B cell (primary cell): ENCODE measurements at regions not wholly inside any gene's neighbourhood (a gene's known extent, or its start where the extent isn't known, plus 50 kb on each side); places are given as distances from the start of the nearest gene placed in this dataset.

ENCODE experiments used
- ATAC-seq: fragments of 200-7000 bp; cut with Tn5 transposase; one replicate; pipeline ENCODE4 v1.10.0; 2021; ENCODE audit warnings: low read depth, mild to moderate bottlenecking, moderate number of reproducible peaks, moderate library complexity
- CTCF ChIA-PET: fragments of 350-600 bp; sonication (Branson Sonifier 250); formaldehyde crosslinking; loops from one replicate; lab custom pipeline; 2021; ENCODE audit warnings: antibody characterized with exemption, inconsistent platforms; lab: Charles Lee
- POLR2A ChIA-PET: fragments of 350-600 bp; sonication (Branson Sonifier 250); formaldehyde crosslinking; loops from one replicate; lab custom pipeline; 2021; ENCODE audit warnings: antibody characterized with exemption; lab: Charles Lee
- DNase-seq: peaks from one replicate; pipeline ENCODE4 v3.0.0; 2013
- H2AFZ ChIP-seq: 2 replicates; pipeline ENCODE4 v1.6.1; 2012; ENCODE audit warnings: mild to moderate bottlenecking, low read depth, low read length; ENCODE audit not compliant: insufficient read depth, poor library complexity, severe bottlenecking
- H3K27ac ChIP-seq, 2 donors: 1 replicate in 1 of 2; 2 replicates in 1 of 2; pipeline ENCODE4 v1.5.1; 2012 to 2013; ENCODE audit warnings: low read length in 2 of 2, mild to moderate bottlenecking in 2 of 2, moderate library complexity in 1 of 2
- H3K27me3 ChIP-seq, 4 experiments: fragments of 200-600 bp in 1 of 4; sonication (generic) in 1 of 4; replicated peaks in 1 of 4; 1 replicate in 2 of 4; 2 replicates in 2 of 4; pipeline versions ENCODE4 v1.6.1 to v1.7.0; 2013 to 2016; ENCODE audit warnings: low read length in 3 of 4, mild to moderate bottlenecking in 2 of 4, mixed read lengths in 1 of 4, moderate library complexity in 1 of 4; ENCODE audit not compliant: insufficient read depth in 4 of 4, control insufficient read depth in 3 of 4; ENCODE audit errors: control extremely low read depth in 1 of 4
- H3K36me3 ChIP-seq, 2 experiments: replicated peaks in 1 of 2; 1 replicate in 1 of 2; 2 replicates in 1 of 2; pipeline versions ENCODE4 v1.6.1 to v1.7.1; 2013; ENCODE audit warnings: low read length in 1 of 2; ENCODE audit not compliant: insufficient read depth in 2 of 2, control insufficient read depth in 1 of 2; ENCODE audit errors: control extremely low read depth in 1 of 2, extremely low read depth in 1 of 2
- H3K4me1 ChIP-seq, 2 donors: fragments of 200-600 bp in 1 of 2; sonication (generic) in 1 of 2; 1 replicate in 1 of 2; 2 replicates in 1 of 2; pipeline versions ENCODE4 v1.5.1 to v1.6.1; 2013 to 2017; ENCODE audit warnings: low read length in 2 of 2; ENCODE audit not compliant: control insufficient read depth in 2 of 2, insufficient read depth in 2 of 2
- H3K4me2 ChIP-seq: replicated peaks from 2 replicates; pipeline ENCODE3; 2012; ENCODE audit warnings: mild to moderate bottlenecking, low read depth, low read length; ENCODE audit not compliant: poor library complexity, severe bottlenecking
- H3K4me3 ChIP-seq, 5 experiments: fragments of 200-600 bp in 1 of 5; sonication (generic) in 1 of 5; 1 replicate in 3 of 5; 2 replicates in 2 of 5; pipeline versions ENCODE4 v1.5.1 to v1.7.0; 2011 to 2016; ENCODE audit warnings: low read length in 4 of 5, mild to moderate bottlenecking in 4 of 5, low read depth in 2 of 5, control low read depth in 1 of 5, moderate library complexity in 1 of 5; ENCODE audit not compliant: insufficient read depth in 1 of 5; ENCODE audit errors: control extremely low read depth in 1 of 5, extremely low read depth in 1 of 5
- H3K79me2 ChIP-seq: fragments of 200-600 bp; sonication (generic); one replicate; pipeline ENCODE4 v1.6.0; 2016; ENCODE audit warnings: low read length; ENCODE audit not compliant: control insufficient read depth, insufficient read depth
- H3K9ac ChIP-seq: fragments of 200-600 bp; sonication (generic); 2 replicates; pipeline ENCODE4 v1.6.1; 2017; ENCODE audit warnings: mild to moderate bottlenecking, low read length, moderate library complexity
- H3K9me3 ChIP-seq, 3 donors: one replicate each; pipeline versions ENCODE4 v1.6.1 to v1.7.1; 2013; ENCODE audit warnings: low read length in 2 of 3; ENCODE audit not compliant: control insufficient read depth in 2 of 3, insufficient read depth in 1 of 3; ENCODE audit errors: control extremely low read depth in 1 of 3
- H4K20me1 ChIP-seq: 2 replicates; pipeline ENCODE4 v1.6.0; 2012; ENCODE audit warnings: mild to moderate bottlenecking, low read length; ENCODE audit not compliant: insufficient read depth, control insufficient read depth, poor library complexity, severe bottlenecking
- H3K27ac Mint-ChIP-seq: one replicate; pipeline ENCODE4 v1.8.0; 2021; ENCODE audit warnings: mixed read lengths
- H3K27me3 Mint-ChIP-seq: one replicate; pipeline ENCODE4 v1.8.0; 2021; ENCODE audit warnings: mixed read lengths
- H3K4me1 Mint-ChIP-seq: one replicate; pipeline ENCODE4 v1.8.0; 2021; ENCODE audit warnings: mixed read lengths
- H3K4me3 Mint-ChIP-seq: one replicate; pipeline ENCODE4 v1.8.0; 2021; ENCODE audit warnings: mixed read lengths
- H3K9me3 Mint-ChIP-seq: one replicate; pipeline ENCODE4 v1.8.0; 2022; ENCODE audit warnings: mixed read lengths; ENCODE audit not compliant: insufficient read depth
- CTCF ChIP-seq: fragments of 200-600 bp; IDR thresholded peaks from one replicate; pipeline ENCODE4 v1.8.0; 2022; ENCODE audit warnings: antibody characterized with exemption, mild to moderate bottlenecking
- EZH2 ChIP-seq: IDR thresholded peaks from 2 replicates; pipeline ENCODE4 v1.6.1; 2012; ENCODE audit warnings: borderline replicate concordance, low read depth, mild to moderate bottlenecking, moderate library complexity, low read length; ENCODE audit not compliant: insufficient read depth, poor library complexity, severe bottlenecking
- WGBS: methylation state at CpG from one replicate; pipeline ENCODE4 v1.1.5; 2013; ENCODE audit warnings: missing lambda C conversion rate; ENCODE audit not compliant: insufficient coverage; 5-methylcytosine and 5-hydroxymethylcytosine counted together
- intact Hi-C: fragments of 100-400 bp; cut with micrococcal nuclease; formaldehyde crosslinking; loops from one replicate; pipeline ENCODE4 v1.10.0; 2022

- Histone ChIP-seq H3K4me2 (no peak overlapping the region), H3K27ac (no peak overlapping the region), H3K36me3 (no peaks in the 10 kb centered on the region), H3K79me2 (no peaks in the 10 kb centered on the region), H3K9ac (no peak overlapping the region), H4K20me1 (no peaks in the 10 kb centered on the region), H3K9me3 (no peaks in the 10 kb centered on the region), H3K4me1 (no peaks in the 10 kb centered on the region), H3K27me3 (no peaks in the 10 kb centered on the region), H2AFZ (no peak overlapping the region), H3K4me3 (no peak overlapping the region)
- TF ChIP-seq EZH2 = no peak
- no peak for TF ChIP-seq CTCF
- Mint-ChIP-seq H3K4me1 (no peaks in the 10 kb centered on the region), H3K27me3 (peaks cover 4% of the 10 kb centered on the region), H3K27ac (no peak overlapping the region), H3K4me3 (no peak overlapping the region), H3K9me3 (no peaks in the 10 kb centered on the region)
- ChIA-PET POLR2A (no interaction called here), CTCF (no interaction called here)
- WGBS = 0% methylated on average over 2 of the region's 2 CpGs
- ATAC-seq = no peak
- intact Hi-C loops = no loop called here
- no peak for DNase-seq
Observed at GRCh38 chr5:33212900-33213299, 227.9 kb upstream of the TARS1 start.

DNA sequence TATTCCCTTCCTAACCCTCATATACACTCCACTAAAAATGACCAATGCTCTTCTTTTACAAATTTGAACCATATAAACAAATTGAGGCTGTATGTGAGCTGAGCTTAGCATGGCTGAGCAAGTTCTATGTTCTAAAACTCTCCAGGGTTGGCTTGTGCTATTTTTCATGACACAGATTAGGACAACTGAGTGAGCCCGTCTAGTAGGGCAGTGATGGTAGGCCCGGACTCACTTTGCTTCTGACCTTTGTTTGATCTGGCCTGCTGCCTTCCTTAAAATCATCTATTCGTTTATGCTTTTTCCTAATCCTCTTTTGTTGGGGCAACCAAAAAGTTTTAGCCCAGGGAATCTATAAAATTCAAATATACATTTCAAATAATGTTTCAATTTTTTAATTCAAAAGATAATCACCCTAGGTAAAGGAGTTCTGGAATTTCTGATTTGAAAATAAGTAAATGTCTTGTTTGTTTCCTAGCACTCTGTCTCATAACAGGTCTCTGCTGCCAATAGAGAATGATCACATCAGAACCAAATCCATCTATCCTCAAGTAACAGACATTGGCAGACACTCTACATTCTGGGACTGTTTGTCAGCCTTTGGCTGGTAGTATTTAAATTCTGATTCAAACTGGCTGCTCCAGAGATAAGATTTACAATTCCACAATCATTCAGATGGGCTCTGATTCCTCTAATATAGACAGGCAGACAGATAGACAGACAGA is 217.0 kb upstream of the TARS1 start:
- H3K4me2 ChIP-seq = no peak overlapping the region
- H3K27ac Mint-ChIP-seq = no peak overlapping the region
- no peaks in the 10 kb centered on the region for H3K9me3 ChIP-seq
- H3K4me3 Mint-ChIP-seq = no peak overlapping the region
- H3K4me1 ChIP-seq = no peaks in the 10 kb centered on the region
- H4K20me1 ChIP-seq = no peaks in the 10 kb centered on the region
- ChIA-PET POLR2A (no interaction called here), CTCF (no interaction called here)
- no peak for DNase-seq
- no peak overlapping the region for H3K27ac ChIP-seq
- peaks cover 3% of the 10 kb centered on the region for H3K9me3 Mint-ChIP-seq
- TF ChIP-seq CTCF = no peak
- no peak for TF ChIP-seq EZH2
- ATAC-seq = no peak
- no peak overlapping the region for H2AFZ ChIP-seq
- no peak overlapping the region for H3K4me3 ChIP-seq
- no CpG with 5 or more reads among the region's 3 CpGs for WGBS
- no peaks in the 10 kb centered on the region for H3K4me1 Mint-ChIP-seq
- no peaks in the 10 kb centered on the region for H3K36me3 ChIP-seq
- H3K27me3 ChIP-seq = no peaks in the 10 kb centered on the region
- H3K27me3 Mint-ChIP-seq = no peaks in the 10 kb centered on the region
- intact Hi-C loops = no loop called here
- no peaks in the 10 kb centered on the region for H3K79me2 ChIP-seq
- H3K9ac ChIP-seq = no peak overlapping the region
